ENCODE measurements at regions not wholly inside any gene's neighbourhood (a gene's known extent, or its start where the extent isn't known, plus 50 kb on each side); places are given as distances from the start of the nearest gene placed in this dataset.

DNA sequence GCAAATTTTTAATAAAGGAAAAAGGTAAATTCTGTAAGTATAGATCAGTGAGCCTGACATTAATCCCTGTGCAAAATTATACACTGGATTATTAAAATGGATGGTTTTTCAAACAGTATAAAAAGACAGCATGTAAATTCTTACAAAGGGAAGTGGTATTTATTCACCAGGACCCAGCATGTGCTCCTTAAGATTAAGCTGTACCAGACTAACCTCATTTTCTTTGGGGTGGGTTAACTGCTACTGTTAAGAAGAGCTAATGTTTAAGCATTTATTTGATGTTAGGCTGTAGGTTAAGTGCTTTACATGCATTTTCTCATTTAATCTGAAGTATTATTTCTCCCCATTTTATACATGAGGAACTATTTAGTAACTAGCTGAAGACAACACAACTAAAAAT lies 60.3 kb upstream of the RFX3 start:
- no peak overlapping the region for H3K27ac ChIP-seq
- TF ChIP-seq ZFX (IDR thresholded peaks at IDR 0.05), result no peak
- TF ChIP-seq, protein P1, sequence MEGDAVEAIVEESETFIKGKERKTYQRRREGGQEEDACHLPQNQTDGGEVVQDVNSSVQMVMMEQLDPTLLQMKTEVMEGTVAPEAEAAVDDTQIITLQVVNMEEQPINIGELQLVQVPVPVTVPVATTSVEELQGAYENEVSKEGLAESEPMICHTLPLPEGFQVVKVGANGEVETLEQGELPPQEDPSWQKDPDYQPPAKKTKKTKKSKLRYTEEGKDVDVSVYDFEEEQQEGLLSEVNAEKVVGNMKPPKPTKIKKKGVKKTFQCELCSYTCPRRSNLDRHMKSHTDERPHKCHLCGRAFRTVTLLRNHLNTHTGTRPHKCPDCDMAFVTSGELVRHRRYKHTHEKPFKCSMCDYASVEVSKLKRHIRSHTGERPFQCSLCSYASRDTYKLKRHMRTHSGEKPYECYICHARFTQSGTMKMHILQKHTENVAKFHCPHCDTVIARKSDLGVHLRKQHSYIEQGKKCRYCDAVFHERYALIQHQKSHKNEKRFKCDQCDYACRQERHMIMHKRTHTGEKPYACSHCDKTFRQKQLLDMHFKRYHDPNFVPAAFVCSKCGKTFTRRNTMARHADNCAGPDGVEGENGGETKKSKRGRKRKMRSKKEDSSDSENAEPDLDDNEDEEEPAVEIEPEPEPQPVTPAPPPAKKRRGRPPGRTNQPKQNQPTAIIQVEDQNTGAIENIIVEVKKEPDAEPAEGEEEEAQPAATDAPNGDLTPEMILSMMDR (conservative IDR thresholded peaks at IDR 0.05), result no peak

DNA sequence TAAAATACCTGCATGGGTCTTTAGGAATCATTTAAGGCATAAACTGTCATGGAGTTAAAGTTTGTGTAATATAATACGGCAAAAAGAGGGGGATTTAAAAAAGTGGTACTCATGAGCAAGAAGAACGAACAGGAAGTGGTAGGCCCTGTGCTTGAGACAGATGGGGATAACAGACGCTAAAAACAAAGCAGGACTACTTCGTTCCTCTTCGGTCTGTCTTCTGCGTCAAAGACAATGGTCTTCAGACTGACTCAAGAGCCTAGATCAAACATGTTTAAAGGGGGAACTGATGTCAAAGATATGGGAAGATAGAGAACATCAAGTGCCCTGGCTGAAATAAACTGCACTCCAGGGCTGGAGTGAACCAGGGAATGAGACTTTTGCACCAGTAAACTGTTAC lies 59.8 kb upstream of the RFX3 start:
- no peak for TF ChIP-seq ZFX (IDR thresholded peaks at IDR 0.05)
- TF ChIP-seq, protein P1 (conservative IDR thresholded peaks at IDR 0.05), result no peak
- H3K27ac ChIP-seq, result no peak overlapping the region

DNA sequence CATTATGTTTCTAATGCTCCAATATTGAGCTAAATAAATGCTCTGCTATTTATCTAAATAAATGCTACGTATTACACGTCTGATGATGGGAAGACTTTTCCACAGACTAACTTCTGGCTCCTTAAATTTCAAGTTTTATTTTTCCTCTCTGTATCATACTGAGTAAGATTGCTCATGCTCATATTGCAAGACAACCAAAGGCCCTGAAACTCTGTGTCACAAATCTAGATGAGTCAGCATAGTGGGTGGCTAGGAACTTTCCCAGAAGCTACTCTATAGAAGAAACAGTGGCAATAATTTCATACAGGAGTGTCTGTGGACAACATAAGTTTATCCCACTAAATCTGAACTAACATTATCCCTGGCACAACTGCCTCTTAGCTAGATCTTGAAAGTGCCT lies 53.0 kb upstream of the RFX3 start:
- no peak for TF ChIP-seq ZFX (IDR thresholded peaks at IDR 0.05)
- TF ChIP-seq, protein P1 (conservative IDR thresholded peaks at IDR 0.05), result no peak
- no peak overlapping the region for H3K27ac ChIP-seq

DNA sequence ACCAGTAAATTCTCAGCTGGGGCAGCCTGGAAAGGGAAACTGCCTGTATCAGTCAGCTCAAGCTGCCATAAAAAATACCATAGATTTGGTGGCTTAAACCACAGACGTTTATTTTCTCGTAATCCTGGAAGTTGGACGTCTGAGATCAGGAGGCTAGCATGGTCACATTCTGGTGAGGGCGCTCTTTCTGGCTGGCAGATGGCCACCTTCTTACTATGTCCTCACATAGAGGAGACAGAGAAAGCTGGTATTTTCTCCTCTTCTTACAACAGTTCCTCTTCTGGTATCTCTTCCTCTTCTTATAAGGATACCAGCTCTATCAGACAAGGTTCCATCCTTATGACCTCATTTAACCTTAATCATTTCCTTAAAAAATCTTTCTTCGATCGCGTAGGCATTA lies 50.5 kb upstream of the RFX3 start:
- no peak overlapping the region for H3K27ac ChIP-seq
- no peak for TF ChIP-seq ZFX (IDR thresholded peaks at IDR 0.05)
- TF ChIP-seq, protein P1 (conservative IDR thresholded peaks at IDR 0.05), result no peak

DNA sequence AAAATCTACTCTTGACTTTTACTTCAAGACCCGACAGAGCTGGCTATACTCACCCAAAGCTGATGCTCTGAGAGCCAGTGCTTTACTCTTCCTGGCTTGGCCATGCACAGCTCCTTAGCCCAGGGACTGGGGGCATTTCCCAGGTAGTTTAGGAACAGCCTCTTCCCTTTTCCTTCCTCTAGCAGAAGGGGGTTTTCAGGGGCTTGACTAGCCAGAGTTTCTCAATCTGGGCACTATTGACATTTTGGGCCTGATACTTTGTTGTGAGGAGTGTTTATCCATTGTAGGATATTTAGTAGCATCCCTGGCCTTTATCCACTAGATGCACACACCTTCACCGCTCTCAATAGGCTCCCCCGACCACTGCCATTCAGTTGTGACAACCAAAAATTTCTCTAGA lies 50.0 kb upstream of the RFX3 start:
- no peak for TF ChIP-seq ZFX (IDR thresholded peaks at IDR 0.05)
- TF ChIP-seq, protein P1 (conservative IDR thresholded peaks at IDR 0.05), result no peak
- no peak overlapping the region for H3K27ac ChIP-seq
